ENCODE measurements at regions not wholly inside any gene's neighbourhood (a gene's known extent, or its start where the extent isn't known, plus 50 kb on each side); places are given as distances from the start of the nearest gene placed in this dataset.
A peak's percentile ranks its signal among the peaks of the same experiment; 100 is the strongest.
"Not testable (repeated sequence)": the region's sequence is repeated elsewhere in the genome, so short reads cannot be mapped to it uniquely, and the experiment has no call there.

GRCh38 chr18:1581581-1581980 lies 676.9 kb downstream of the ADCYAP1 start:
- no peak for DNase-seq

- DNase-seq: peak; percentile 0
Observed at GRCh38 chr18:1585881-1586488, 681.3 kb downstream of the ADCYAP1 start.

- DNase-seq: no peak
Observed at GRCh38 chr18:1593091-1593490, 688.4 kb downstream of the ADCYAP1 start.

GRCh38 chr18:1595195-1595594 lies 690.5 kb downstream of the ADCYAP1 start:
- DNase-seq: no peak

- DNase-seq: no peak
Observed at GRCh38 chr18:1599196-1599595, 694.5 kb downstream of the ADCYAP1 start.

GRCh38 chr18:1604751-1605150 lies 700.1 kb downstream of the ADCYAP1 start:
- DNase-seq: no peak

- DNase-seq: no peak
Observed at GRCh38 chr18:1618364-1618763, 713.7 kb downstream of the ADCYAP1 start.

GRCh38 chr18:1619507-1619906 lies 714.8 kb downstream of the ADCYAP1 start:
- no peak for DNase-seq

GRCh38 chr18:1624612-1625011 lies 719.9 kb downstream of the ADCYAP1 start:
- no peak for DNase-seq

GRCh38 chr18:1627494-1627893 lies 722.8 kb downstream of the ADCYAP1 start:
- no peak for DNase-seq

- no peak for DNase-seq
Observed at GRCh38 chr18:1648712-1649111, 744.0 kb downstream of the ADCYAP1 start.

GRCh38 chr18:1652018-1652417 lies 747.3 kb downstream of the ADCYAP1 start:
- DNase-seq: no peak

GRCh38 chr18:1653873-1654272 lies 749.2 kb downstream of the ADCYAP1 start:
- no peak for DNase-seq

- no peak for DNase-seq
Observed at GRCh38 chr18:1657876-1658275, 753.2 kb downstream of the ADCYAP1 start.

- no peak for DNase-seq
Observed at GRCh38 chr18:1658908-1659566, 754.4 kb downstream of the ADCYAP1 start.

GRCh38 chr18:1663879-1664705 lies 759.4 kb downstream of the ADCYAP1 start:
- DNase-seq: no peak

- DNase-seq: no peak
Observed at GRCh38 chr18:1665079-1665478, 760.4 kb downstream of the ADCYAP1 start.

- no peak for DNase-seq
Observed at GRCh38 chr18:1668279-1668678, 763.6 kb downstream of the ADCYAP1 start.

- DNase-seq: not testable (repeated sequence)
Observed at GRCh38 chr18:1671710-1672109, 767.0 kb downstream of the ADCYAP1 start.

- no peak for DNase-seq
Observed at GRCh38 chr18:1676387-1676786, 771.7 kb downstream of the ADCYAP1 start.

GRCh38 chr18:1680108-1680507 lies 775.4 kb downstream of the ADCYAP1 start:
- DNase-seq: no peak

GRCh38 chr18:1691863-1692262 lies 787.2 kb downstream of the ADCYAP1 start:
- DNase-seq: no peak

GRCh38 chr18:1708006-1708405 lies 803.3 kb downstream of the ADCYAP1 start:
- no peak for DNase-seq

- no peak for DNase-seq
Observed at GRCh38 chr18:1710114-1710513, 805.4 kb downstream of the ADCYAP1 start.

Measured in NCI-H1436 (cell line).